GM10266 (cell line): ENCODE measurements at regions not wholly inside any gene's neighbourhood (a gene's known extent, or its start where the extent isn't known, plus 50 kb on each side); places are given as distances from the start of the nearest gene placed in this dataset.

Experiments used
- DNase-seq: peaks from one replicate; pipeline ENCODE4 v3.0.0; 2012; ENCODE audit errors: extremely low spot score
- TF ChIP-seq, protein P1 (sequence below): IDR thresholded peaks from 2 replicates; pipeline ENCODE4 v1.5.1; 2012; ENCODE audit warnings: mild to moderate bottlenecking, low read depth; ENCODE audit not compliant: control insufficient read depth, insufficient read depth; ENCODE audit errors: missing control alignments

DNA sequence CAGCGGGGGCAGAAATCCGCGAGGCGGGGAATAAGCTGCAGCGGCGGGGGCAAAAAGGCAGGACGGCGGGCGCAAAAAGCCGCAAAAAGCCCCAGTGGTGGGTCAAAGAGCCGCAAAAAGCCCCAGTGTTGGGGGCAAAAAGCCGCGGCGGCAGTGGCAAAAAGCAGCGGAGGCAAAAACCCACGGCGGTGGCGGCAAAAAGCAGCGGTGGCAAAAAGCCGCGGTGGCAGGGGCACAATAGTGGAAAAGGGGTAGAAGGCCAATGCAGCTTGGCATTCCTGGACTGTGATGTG is 525.3 kb downstream of the ZNF33B start:
- DNase-seq: peak; percentile 0
- TF ChIP-seq, protein P1, sequence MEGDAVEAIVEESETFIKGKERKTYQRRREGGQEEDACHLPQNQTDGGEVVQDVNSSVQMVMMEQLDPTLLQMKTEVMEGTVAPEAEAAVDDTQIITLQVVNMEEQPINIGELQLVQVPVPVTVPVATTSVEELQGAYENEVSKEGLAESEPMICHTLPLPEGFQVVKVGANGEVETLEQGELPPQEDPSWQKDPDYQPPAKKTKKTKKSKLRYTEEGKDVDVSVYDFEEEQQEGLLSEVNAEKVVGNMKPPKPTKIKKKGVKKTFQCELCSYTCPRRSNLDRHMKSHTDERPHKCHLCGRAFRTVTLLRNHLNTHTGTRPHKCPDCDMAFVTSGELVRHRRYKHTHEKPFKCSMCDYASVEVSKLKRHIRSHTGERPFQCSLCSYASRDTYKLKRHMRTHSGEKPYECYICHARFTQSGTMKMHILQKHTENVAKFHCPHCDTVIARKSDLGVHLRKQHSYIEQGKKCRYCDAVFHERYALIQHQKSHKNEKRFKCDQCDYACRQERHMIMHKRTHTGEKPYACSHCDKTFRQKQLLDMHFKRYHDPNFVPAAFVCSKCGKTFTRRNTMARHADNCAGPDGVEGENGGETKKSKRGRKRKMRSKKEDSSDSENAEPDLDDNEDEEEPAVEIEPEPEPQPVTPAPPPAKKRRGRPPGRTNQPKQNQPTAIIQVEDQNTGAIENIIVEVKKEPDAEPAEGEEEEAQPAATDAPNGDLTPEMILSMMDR: no peak

DNA sequence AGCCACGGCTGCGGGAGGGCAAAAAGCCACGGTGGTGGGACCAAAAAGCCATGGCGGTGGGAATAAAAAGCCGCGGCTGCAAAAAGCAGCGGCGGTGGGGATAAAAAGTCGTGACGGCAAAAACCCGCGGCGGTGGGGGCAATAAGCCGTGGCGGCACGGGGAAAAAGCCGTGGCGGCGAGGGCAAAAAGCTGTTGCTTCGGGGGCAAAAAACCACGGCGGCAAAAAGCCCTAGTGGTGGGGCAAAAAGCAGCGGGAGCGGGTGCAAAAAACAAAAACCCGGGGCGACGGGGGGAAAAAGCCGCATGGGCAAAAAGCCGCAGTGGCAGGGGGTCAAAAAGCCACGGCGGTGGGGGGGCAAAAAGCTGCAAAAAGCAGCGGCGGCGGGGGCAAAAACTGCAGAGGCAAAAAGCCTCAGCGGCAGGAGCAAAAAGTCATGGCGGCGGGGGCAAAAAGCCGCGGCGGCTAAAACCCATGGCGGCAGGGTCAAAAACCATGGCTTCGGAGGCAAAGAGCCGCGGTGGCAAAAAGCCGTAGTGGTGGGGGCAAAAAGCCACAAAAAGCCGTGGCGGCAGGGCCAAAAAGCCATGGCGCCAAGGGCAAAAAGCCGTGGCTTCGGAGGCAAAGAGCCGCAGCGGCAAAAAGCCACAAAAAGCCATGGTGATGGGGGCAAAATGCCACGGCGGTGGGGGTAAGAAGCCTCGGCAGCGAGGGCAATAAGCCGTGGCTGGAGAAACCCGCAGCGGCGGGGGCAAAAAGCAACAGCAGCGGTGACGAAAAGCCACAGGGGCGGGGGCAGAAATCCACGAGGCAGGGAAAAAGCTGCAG is 525.8 kb downstream of the ZNF33B start:
- TF ChIP-seq, protein P1: no peak
- DNase-seq: peak; percentile 1

DNA sequence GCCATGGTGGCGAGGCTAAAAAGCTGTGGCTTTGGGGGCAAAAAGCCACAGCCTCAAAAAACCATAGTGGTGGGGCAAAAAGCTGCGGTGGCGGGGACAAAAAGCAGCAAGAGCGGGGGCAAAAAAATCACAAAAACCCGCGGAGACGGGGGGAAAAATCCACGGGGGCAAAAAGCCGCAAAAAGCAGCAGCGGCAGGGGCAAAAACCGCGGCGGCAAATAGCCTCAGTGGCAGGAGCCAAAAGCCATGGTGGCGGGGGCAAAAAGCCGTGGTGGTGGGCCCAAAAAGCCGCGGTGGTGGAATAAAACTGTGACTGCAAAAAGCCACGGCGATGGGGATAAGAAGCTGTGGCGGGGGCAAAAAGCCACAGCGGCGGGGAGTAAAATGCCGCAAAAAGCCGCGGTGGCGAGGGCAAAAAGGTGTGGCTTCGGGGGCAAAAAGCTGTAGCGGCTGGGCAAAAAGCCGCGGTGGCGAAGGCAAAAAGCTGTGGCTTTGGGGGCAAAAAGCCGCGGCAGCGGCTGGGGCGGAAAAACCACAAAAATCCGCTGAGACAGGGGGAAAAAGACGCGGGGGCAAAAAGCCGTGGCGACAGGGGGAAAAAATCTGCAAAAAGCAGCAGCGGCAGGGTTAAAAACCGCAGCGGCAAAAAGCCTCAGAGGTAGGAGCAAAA is 526.6 kb downstream of the ZNF33B start:
- DNase-seq: peak; percentile 1
- TF ChIP-seq, protein P1: no peak

DNA sequence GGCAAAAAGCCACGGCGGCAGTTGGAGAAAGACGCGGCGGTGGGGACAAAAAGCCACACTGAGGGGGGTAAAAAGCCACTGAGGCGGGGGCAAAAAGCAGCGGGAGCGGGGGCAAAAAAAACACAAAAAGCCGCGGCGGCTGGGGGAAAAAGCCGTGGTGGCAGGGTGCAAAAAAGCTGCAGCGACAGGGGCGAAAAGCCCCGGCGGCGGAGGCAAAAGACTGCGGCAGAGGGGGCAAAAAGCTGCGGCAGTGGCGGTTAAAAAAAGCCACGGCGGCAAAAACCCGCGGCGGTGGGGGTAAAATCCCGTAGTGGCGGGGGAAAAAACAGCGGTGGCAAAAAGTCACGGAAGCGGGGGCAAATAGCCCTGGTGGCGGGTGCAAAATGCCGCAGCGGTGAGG is 527.3 kb downstream of the ZNF33B start:
- TF ChIP-seq, protein P1: no peak
- no peak for DNase-seq
